GM12878 (cell line): ENCODE measurements at regions not wholly inside any gene's neighbourhood (a gene's known extent, or its start where the extent isn't known, plus 50 kb on each side); places are given as distances from the start of the nearest gene placed in this dataset.

Experiments used
- FOS ChIP-seq: IDR thresholded peaks from 3 replicates; pipeline ENCODE4 v1.6.1; 2011; ENCODE audit warnings: borderline replicate concordance; ENCODE audit not compliant: insufficient read length; ENCODE audit errors: extremely low read depth
- NBN ChIP-seq: fragments of 450-650 bp; IDR thresholded peaks from 2 replicates; pipeline ENCODE4 v1.6.1; 2016
- POLR2A ChIP-seq: IDR thresholded peaks from 2 replicates; pipeline ENCODE4 v1.6.1; 2011; ENCODE audit warnings: low read depth, mild to moderate bottlenecking, low read length
- TAF1 ChIP-seq: IDR thresholded peaks from 2 replicates; pipeline ENCODE4 v1.6.1; 2011; ENCODE audit warnings: mild to moderate bottlenecking, low read depth, low read length, borderline replicate concordance
- TF ChIP-seq, protein P1 (sequence below): IDR thresholded peaks from 2 replicates; pipeline ENCODE4 v1.6.1; 2012; ENCODE audit warnings: low read length, inconsistent platforms

DNA sequence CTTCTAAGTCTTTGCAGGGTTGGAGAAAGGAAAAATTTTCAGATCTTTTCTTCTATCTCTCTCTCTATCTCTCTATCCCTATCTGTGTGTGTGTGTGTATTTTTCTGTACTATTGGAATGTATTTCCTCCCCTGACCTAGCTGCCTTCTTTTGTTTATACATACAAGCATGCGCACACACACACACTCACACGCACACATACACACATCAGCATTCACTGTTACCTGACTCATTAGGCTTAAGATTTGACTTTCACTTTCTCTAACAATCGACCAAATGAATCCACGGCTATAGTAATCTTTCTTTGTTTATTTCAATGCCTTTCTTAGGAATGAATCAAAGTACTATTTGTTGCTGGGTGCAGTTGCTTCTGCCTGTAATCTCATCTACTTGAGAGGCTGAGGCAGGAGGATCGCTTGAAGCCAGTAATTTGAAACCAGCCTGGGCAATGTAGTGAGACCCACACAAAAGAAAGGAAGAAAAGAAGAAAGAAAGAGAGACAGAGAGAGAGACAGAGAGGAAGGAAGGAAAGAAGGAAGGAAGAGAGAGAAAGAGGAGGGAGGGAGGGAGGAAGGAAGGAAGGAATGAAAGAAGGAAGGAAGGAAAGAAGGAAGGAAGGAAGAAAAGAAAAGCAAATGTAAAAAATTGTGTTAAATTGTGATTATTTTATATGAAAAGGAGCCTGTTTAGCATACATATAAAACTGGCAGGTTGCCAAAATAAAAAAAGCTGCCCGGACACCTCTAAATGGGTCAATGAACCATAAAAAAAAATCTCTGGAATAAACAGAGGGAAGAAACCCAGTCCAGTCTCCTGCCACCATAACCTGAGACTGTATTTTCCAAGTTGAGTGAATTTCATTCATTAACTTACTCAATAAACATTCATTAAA lies 206.8 kb downstream of the ZNF326 start:
- TF ChIP-seq NBN (no peak), TAF1 (no peak), POLR2A (no peak), FOS (no peak)
- TF ChIP-seq, protein P1, sequence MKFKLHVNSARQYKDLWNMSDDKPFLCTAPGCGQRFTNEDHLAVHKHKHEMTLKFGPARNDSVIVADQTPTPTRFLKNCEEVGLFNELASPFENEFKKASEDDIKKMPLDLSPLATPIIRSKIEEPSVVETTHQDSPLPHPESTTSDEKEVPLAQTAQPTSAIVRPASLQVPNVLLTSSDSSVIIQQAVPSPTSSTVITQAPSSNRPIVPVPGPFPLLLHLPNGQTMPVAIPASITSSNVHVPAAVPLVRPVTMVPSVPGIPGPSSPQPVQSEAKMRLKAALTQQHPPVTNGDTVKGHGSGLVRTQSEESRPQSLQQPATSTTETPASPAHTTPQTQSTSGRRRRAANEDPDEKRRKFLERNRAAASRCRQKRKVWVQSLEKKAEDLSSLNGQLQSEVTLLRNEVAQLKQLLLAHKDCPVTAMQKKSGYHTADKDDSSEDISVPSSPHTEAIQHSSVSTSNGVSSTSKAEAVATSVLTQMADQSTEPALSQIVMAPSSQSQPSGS, result no peak
